ENCODE measurements at regions not wholly inside any gene's neighbourhood (a gene's known extent, or its start where the extent isn't known, plus 50 kb on each side); places are given as distances from the start of the nearest gene placed in this dataset.

DNA sequence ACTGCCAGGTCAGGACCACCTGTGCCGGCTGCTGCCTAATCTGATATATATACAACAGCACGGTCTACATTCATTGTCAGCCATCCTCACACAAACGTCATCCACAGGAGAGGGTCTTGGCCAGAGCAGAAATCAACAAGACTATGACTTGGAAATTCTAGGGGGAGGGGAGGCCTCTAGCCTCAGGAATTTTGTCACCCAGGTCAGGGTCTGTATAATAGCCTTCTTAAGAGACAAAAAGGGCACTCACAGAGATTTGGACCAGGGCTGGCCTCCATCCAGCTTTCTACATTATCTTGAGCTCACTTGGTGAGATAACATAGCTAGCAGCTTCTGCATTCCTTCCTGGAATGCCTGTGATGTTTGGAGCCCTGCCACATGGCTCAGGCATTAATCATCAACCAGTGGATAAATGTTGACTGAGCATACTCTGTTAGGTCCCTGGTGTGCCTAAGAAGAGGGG lies 50.4 kb upstream of the CTIF start:
- POLR2A ChIA-PET: no interaction called here
- Histone ChIP-seq H3K9ac (replicated peaks; ENCODE audit: extremely low read depth, insufficient read depth, low read length) (no peak overlapping the region), H3K4me1 (ENCODE audit: control insufficient read depth, extremely low read depth, insufficient read depth, low read length) (peaks cover 21% of the 10 kb centered on the region), H3K4me2 (ENCODE audit: insufficient read depth, low read length) (peak overlapping the region; percentile 80), H2AFZ (ENCODE audit: low read depth, low read length) (no peak overlapping the region), H3K9me3 (replicated peaks; ENCODE audit: control insufficient read depth, insufficient read depth, low read length) (no peaks in the 10 kb centered on the region), H4K20me1 (replicated peaks; ENCODE audit: control insufficient read depth, extremely low read depth, insufficient read depth, low read length) (no peaks in the 10 kb centered on the region), H3K4me3 (replicated peaks in 1 of 3; ENCODE audit: insufficient read depth in 1 of 3, low read depth in 1 of 3, low read length in 3 of 3) (no peak overlapping the region), H3K27me3 (ENCODE audit: control insufficient read depth in 2 of 2, insufficient read depth in 2 of 2, low read length in 2 of 2) (no peaks in the 10 kb centered on the region), H3K27ac (ENCODE audit: insufficient read depth, low read depth, low read length) (peak overlapping the region; percentile 57), H3K9me1 (replicated peaks; ENCODE audit: control insufficient read depth, extremely low read depth, insufficient read depth, low read length) (no peaks in the 10 kb centered on the region), H3K79me2 (ENCODE audit: control insufficient read depth, insufficient read depth, low read length) (no peaks in the 10 kb centered on the region), H3K36me3 (ENCODE audit: control insufficient read depth in 2 of 2, extremely low read depth in 1 of 2, insufficient read depth in 2 of 2, low read length in 2 of 2) (no peaks in the 10 kb centered on the region)
- FAIRE-seq (peak; percentile 94), DNase-seq (ENCODE audit: low read depth, low spot score) (peak; percentile 97)
- BruUV-seq (replicated peaks): no TSS peak
- peak; percentile 97 for TF ChIP-seq GATA2 (IDR thresholded peaks at IDR 0.05; ENCODE audit: insufficient read depth, insufficient read length, low read depth, low read length)
- TF ChIP-seq POLR2AphosphoS5 (IDR thresholded peaks at IDR 0.05; ENCODE audit: insufficient read depth, low read depth, low read length): peak; percentile 95
- peak; percentile 55 for TF ChIP-seq POLR2A (IDR thresholded peaks at IDR 0.05; ENCODE audit: low read depth, low read length)
- TF ChIP-seq, protein P1, sequence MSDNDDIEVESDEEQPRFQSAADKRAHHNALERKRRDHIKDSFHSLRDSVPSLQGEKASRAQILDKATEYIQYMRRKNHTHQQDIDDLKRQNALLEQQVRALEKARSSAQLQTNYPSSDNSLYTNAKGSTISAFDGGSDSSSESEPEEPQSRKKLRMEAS (IDR thresholded peaks at IDR 0.05; ENCODE audit: insufficient read depth, insufficient read length): no peak
- TF ChIP-seq MYC (IDR thresholded peaks at IDR 0.05; ENCODE audit: low read depth, low read length): no peak
- TF ChIP-seq JUN (IDR thresholded peaks at IDR 0.05; ENCODE audit: borderline replicate concordance, insufficient read depth, insufficient read length, low read depth): peak; percentile 90
- TF ChIP-seq FOS (IDR thresholded peaks at IDR 0.05; ENCODE audit: borderline replicate concordance, insufficient read depth, low read length): peak; percentile 85
- TF ChIP-seq EZH2 (IDR thresholded peaks at IDR 0.05; ENCODE audit: borderline replicate concordance, low read depth, low read length, severe bottlenecking): no peak
- TF ChIP-seq, protein P2, sequence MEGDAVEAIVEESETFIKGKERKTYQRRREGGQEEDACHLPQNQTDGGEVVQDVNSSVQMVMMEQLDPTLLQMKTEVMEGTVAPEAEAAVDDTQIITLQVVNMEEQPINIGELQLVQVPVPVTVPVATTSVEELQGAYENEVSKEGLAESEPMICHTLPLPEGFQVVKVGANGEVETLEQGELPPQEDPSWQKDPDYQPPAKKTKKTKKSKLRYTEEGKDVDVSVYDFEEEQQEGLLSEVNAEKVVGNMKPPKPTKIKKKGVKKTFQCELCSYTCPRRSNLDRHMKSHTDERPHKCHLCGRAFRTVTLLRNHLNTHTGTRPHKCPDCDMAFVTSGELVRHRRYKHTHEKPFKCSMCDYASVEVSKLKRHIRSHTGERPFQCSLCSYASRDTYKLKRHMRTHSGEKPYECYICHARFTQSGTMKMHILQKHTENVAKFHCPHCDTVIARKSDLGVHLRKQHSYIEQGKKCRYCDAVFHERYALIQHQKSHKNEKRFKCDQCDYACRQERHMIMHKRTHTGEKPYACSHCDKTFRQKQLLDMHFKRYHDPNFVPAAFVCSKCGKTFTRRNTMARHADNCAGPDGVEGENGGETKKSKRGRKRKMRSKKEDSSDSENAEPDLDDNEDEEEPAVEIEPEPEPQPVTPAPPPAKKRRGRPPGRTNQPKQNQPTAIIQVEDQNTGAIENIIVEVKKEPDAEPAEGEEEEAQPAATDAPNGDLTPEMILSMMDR (IDR thresholded peaks at IDR 0.05; ENCODE audit: extremely low read depth in 1 of 2, insufficient read depth in 1 of 2, low read depth in 1 of 2, low read length in 2 of 2): no peak
- CTCF ChIA-PET: interaction anchor here (1.0 to 2.0 kb wide), 3 partner anchors 13 to 176 kb away, joined by 3 to 7 read pairs (median 5); no protein-coding TSS in a partner anchor
- intact Hi-C loops (cut with micrococcal nuclease): loop anchor here (1.0 kb wide), 3 partner anchors 51 to 75 kb away; partner anchors contain the start of gene CTIF
- dilution Hi-C loops (cut with MboI; ENCODE audit: extremely low pct_ligation_motif_present, low sequenced_read_pairs): no loop called here

All from endothelial cell of umbilical vein (primary cell).